ENCODE measurements at regions not wholly inside any gene's neighbourhood (a gene's known extent, or its start where the extent isn't known, plus 50 kb on each side); places are given as distances from the start of the nearest gene placed in this dataset.

- H3K4me1 ChIP-seq (ENCODE audit: control insufficient read depth, insufficient read depth, low read length), result no peaks in the 10 kb centered on the region
- no TSS peak for BruUV-seq (replicated peaks)
- H3K36me3 ChIP-seq (ENCODE audit: control insufficient read depth, insufficient read depth, low read length), result no peaks in the 10 kb centered on the region
- no peak for DNase-seq (ENCODE audit: low read depth, low spot score)
- CTCF ChIA-PET, result no interaction called here
- H3K27me3 ChIP-seq (ENCODE audit: control insufficient read depth, insufficient read depth, low read length), result no peaks in the 10 kb centered on the region
- POLR2A ChIA-PET, result no interaction called here
- H3K27ac ChIP-seq (ENCODE audit: low read length), result no peak overlapping the region
- no peak overlapping the region for H3K4me3 ChIP-seq (ENCODE audit: low read depth in 2 of 2, low read length in 2 of 2)
- intact Hi-C loops (cut with micrococcal nuclease; ENCODE audit: unreplicated experiment) (no loop called here), in situ Hi-C loops (cut with HindIII; ENCODE audit: low pct_unique_long_range_greater_than_20kb, low sequenced_read_pairs) (no loop called here)
- TF ChIP-seq TCF7L2 (IDR thresholded peaks at IDR 0.05; ENCODE audit: low read depth, low read length) (no peak), CTCF (IDR thresholded peaks at IDR 0.05) (no peak), POLR2AphosphoS5 (IDR thresholded peaks at IDR 0.05; ENCODE audit: low read depth, low read length) (no peak), SIN3A (IDR thresholded peaks at IDR 0.05; ENCODE audit: borderline replicate concordance, insufficient read depth, low read depth, low read length) (no peak)
- TF ChIP-seq, protein P1, sequence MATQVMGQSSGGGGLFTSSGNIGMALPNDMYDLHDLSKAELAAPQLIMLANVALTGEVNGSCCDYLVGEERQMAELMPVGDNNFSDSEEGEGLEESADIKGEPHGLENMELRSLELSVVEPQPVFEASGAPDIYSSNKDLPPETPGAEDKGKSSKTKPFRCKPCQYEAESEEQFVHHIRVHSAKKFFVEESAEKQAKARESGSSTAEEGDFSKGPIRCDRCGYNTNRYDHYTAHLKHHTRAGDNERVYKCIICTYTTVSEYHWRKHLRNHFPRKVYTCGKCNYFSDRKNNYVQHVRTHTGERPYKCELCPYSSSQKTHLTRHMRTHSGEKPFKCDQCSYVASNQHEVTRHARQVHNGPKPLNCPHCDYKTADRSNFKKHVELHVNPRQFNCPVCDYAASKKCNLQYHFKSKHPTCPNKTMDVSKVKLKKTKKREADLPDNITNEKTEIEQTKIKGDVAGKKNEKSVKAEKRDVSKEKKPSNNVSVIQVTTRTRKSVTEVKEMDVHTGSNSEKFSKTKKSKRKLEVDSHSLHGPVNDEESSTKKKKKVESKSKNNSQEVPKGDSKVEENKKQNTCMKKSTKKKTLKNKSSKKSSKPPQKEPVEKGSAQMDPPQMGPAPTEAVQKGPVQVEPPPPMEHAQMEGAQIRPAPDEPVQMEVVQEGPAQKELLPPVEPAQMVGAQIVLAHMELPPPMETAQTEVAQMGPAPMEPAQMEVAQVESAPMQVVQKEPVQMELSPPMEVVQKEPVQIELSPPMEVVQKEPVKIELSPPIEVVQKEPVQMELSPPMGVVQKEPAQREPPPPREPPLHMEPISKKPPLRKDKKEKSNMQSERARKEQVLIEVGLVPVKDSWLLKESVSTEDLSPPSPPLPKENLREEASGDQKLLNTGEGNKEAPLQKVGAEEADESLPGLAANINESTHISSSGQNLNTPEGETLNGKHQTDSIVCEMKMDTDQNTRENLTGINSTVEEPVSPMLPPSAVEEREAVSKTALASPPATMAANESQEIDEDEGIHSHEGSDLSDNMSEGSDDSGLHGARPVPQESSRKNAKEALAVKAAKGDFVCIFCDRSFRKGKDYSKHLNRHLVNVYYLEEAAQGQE (IDR thresholded peaks at IDR 0.05; ENCODE audit: insufficient read depth in 1 of 2, low read depth in 2 of 2, low read length in 1 of 2), result no peak
- no peaks in the 10 kb centered on the region for H3K9me3 ChIP-seq (ENCODE audit: control insufficient read depth, insufficient read depth, low read depth, low read length)
- ATAC-seq, result no peak
These were observed 763.2 kb upstream of the ZEB2 start for GRCh38 chr2:145283131-145283530.

GRCh38 chr2:145277922-145278321, 758.0 kb upstream of the ZEB2 start:
- Histone ChIP-seq H3K27ac (ENCODE audit: low read length) (no peak overlapping the region), H3K27me3 (ENCODE audit: control insufficient read depth, insufficient read depth, low read length) (no peaks in the 10 kb centered on the region), H3K4me3 (ENCODE audit: low read depth in 2 of 2, low read length in 2 of 2) (no peak overlapping the region), H3K4me1 (ENCODE audit: control insufficient read depth, insufficient read depth, low read length) (no peaks in the 10 kb centered on the region), H3K9me3 (ENCODE audit: control insufficient read depth, insufficient read depth, low read depth, low read length) (no peaks in the 10 kb centered on the region), H3K36me3 (ENCODE audit: control insufficient read depth, insufficient read depth, low read length) (no peaks in the 10 kb centered on the region)
- DNase-seq (ENCODE audit: low read depth, low spot score), result no peak
- CTCF ChIA-PET, result no interaction called here
- no peak for TF ChIP-seq SIN3A (IDR thresholded peaks at IDR 0.05; ENCODE audit: borderline replicate concordance, insufficient read depth, low read depth, low read length)
- TF ChIP-seq, protein P1 (IDR thresholded peaks at IDR 0.05; ENCODE audit: insufficient read depth in 1 of 2, low read depth in 2 of 2, low read length in 1 of 2), result no peak
- TF ChIP-seq TCF7L2 (IDR thresholded peaks at IDR 0.05; ENCODE audit: low read depth, low read length), result no peak
- no peak for TF ChIP-seq CTCF (IDR thresholded peaks at IDR 0.05)
- TF ChIP-seq POLR2AphosphoS5 (IDR thresholded peaks at IDR 0.05; ENCODE audit: low read depth, low read length), result no peak
- in situ Hi-C loops (cut with HindIII; ENCODE audit: low pct_unique_long_range_greater_than_20kb, low sequenced_read_pairs), result no loop called here
- POLR2A ChIA-PET, result no interaction called here
- intact Hi-C loops (cut with micrococcal nuclease; ENCODE audit: unreplicated experiment), result no loop called here
- ATAC-seq, result no peak
- BruUV-seq (replicated peaks), result no TSS peak
